ENCODE measurements at regions not wholly inside any gene's neighbourhood (a gene's known extent, or its start where the extent isn't known, plus 50 kb on each side); places are given as distances from the start of the nearest gene placed in this dataset.

DNA sequence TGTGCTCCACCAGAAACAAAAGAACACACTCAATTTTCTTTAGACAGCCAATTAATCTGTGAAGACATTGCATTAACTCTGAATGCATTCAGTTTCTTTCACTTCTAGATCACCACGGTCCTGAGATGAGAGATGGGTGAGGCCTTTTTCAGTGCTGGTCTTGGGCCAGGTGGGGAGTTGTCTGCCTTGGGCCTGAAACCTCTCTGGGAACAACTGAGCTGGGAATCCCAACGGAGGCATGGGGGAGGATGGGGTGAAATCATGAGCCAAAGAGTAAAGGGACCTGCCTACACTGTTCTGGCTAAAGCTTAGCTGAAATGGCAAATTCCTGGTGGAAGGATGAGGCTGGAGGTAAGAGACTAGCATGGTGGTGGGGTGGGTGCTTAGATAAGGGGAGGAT, 353.5 kb upstream of the B3GAT1 start:
- no peak for TF ChIP-seq ARNT (IDR thresholded peaks at IDR 0.05)
- no peak for TF ChIP-seq LEF1 (IDR thresholded peaks at IDR 0.05; ENCODE audit: borderline replicate concordance)
